Ishikawa (cell line): ENCODE measurements at regions not wholly inside any gene's neighbourhood (a gene's known extent, or its start where the extent isn't known, plus 50 kb on each side); places are given as distances from the start of the nearest gene placed in this dataset.

Experiments used
- CEBPB ChIP-seq: IDR thresholded peaks from 2 replicates; pipeline ENCODE4 v1.6.1; 2012
- CREB1 ChIP-seq: IDR thresholded peaks from 2 replicates; pipeline ENCODE4 v1.6.1; 2012; ENCODE audit warnings: low read depth
- EGR1 ChIP-seq: IDR thresholded peaks from 2 replicates; pipeline ENCODE4 v1.6.1; 2012
- EP300 ChIP-seq: IDR thresholded peaks from 2 replicates; pipeline ENCODE4 v1.6.1; 2012; ENCODE audit warnings: borderline replicate concordance
- FOXM1 ChIP-seq: IDR thresholded peaks from 2 replicates; pipeline ENCODE4 v1.6.1; 2012; ENCODE audit warnings: low read depth, borderline replicate concordance
- MAX ChIP-seq: IDR thresholded peaks from 2 replicates; pipeline ENCODE4 v1.6.1; 2012
- NFIC ChIP-seq: IDR thresholded peaks from 2 replicates; pipeline ENCODE4 v1.6.1; 2012
- RAD21 ChIP-seq: IDR thresholded peaks from 2 replicates; pipeline ENCODE4 v1.6.1; 2012; ENCODE audit warnings: low read depth
- REST ChIP-seq: IDR thresholded peaks from 2 replicates; pipeline ENCODE4 v1.6.1; 2012; ENCODE audit warnings: low read depth, mild to moderate bottlenecking
- TAF1 ChIP-seq: IDR thresholded peaks from 2 replicates; pipeline ENCODE4 v1.6.1; 2012; ENCODE audit warnings: low read depth, mild to moderate bottlenecking
- TCF12 ChIP-seq: IDR thresholded peaks from 2 replicates; pipeline ENCODE4 v1.6.1; 2012; ENCODE audit warnings: low read depth
- TEAD4 ChIP-seq: IDR thresholded peaks from 2 replicates; pipeline ENCODE4 v1.6.1; 2012
- USF1 ChIP-seq: IDR thresholded peaks from 2 replicates; pipeline ENCODE4 v1.6.1; 2012
- YY1 ChIP-seq: IDR thresholded peaks from 2 replicates; pipeline ENCODE4 v1.6.1; 2012; ENCODE audit warnings: low read depth
- ZBTB7A ChIP-seq: IDR thresholded peaks from 2 replicates; pipeline ENCODE4 v1.6.1; 2012; ENCODE audit warnings: low read depth

GRCh38 chr16:73504591-73505575 lies 457.0 kb upstream of the ZFHX3 start:
- TF ChIP-seq TAF1 (no peak), EP300 (no peak), USF1 (no peak), NFIC (no peak), RAD21 (no peak), CREB1 (no peak), CEBPB (no peak), TCF12 (no peak), EGR1 (no peak), FOXM1 (no peak), MAX (no peak), YY1 (no peak), ZBTB7A (no peak), TEAD4 (no peak), REST (no peak)

GRCh38 chr16:73503093-73503492 lies 455.2 kb upstream of the ZFHX3 start:
- TF ChIP-seq TCF12 (no peak), FOXM1 (no peak), TAF1 (no peak), ZBTB7A (no peak), CEBPB (no peak), USF1 (no peak), CREB1 (no peak), EGR1 (no peak), YY1 (no peak)

- TF ChIP-seq RAD21 (no peak), YY1 (no peak), EGR1 (no peak), TAF1 (no peak), REST (no peak), EP300 (no peak), NFIC (no peak), FOXM1 (no peak), CEBPB (no peak), TCF12 (no peak), TEAD4 (no peak), ZBTB7A (no peak), MAX (no peak), CREB1 (no peak), USF1 (no peak)
Measured at GRCh38 chr16:73499276-73499675, 451.3 kb upstream of the ZFHX3 start.

- no peak for TF ChIP-seq MAX
- TF ChIP-seq TCF12, result no peak
- no peak for TF ChIP-seq TEAD4
- TF ChIP-seq REST, result no peak
- TF ChIP-seq USF1, result no peak
- no peak for TF ChIP-seq CREB1
- TF ChIP-seq NFIC, result no peak
- TF ChIP-seq RAD21, result no peak
Measured at GRCh38 chr16:73485880-73486279, 438.0 kb upstream of the ZFHX3 start.
